Ishikawa (cell line): ENCODE measurements at regions not wholly inside any gene's neighbourhood (a gene's known extent, or its start where the extent isn't known, plus 50 kb on each side); places are given as distances from the start of the nearest gene placed in this dataset.

Experiments
- CEBPB ChIP-seq: IDR thresholded peaks from 2 replicates; pipeline ENCODE4 v1.6.1; 2012
- EP300 ChIP-seq: IDR thresholded peaks from 2 replicates; pipeline ENCODE4 v1.6.1; 2012; ENCODE audit warnings: borderline replicate concordance
- MAX ChIP-seq: IDR thresholded peaks from 2 replicates; pipeline ENCODE4 v1.6.1; 2012
- RAD21 ChIP-seq: IDR thresholded peaks from 2 replicates; pipeline ENCODE4 v1.6.1; 2012; ENCODE audit warnings: low read depth
- REST ChIP-seq: IDR thresholded peaks from 2 replicates; pipeline ENCODE4 v1.6.1; 2012; ENCODE audit warnings: low read depth, mild to moderate bottlenecking
- TAF1 ChIP-seq: IDR thresholded peaks from 2 replicates; pipeline ENCODE4 v1.6.1; 2012; ENCODE audit warnings: low read depth, mild to moderate bottlenecking
- YY1 ChIP-seq: IDR thresholded peaks from 2 replicates; pipeline ENCODE4 v1.6.1; 2012; ENCODE audit warnings: low read depth

- TF ChIP-seq RAD21 (no peak), CEBPB (no peak), YY1 (no peak), EP300 (no peak), TAF1 (no peak), REST (no peak), MAX (no peak)
Observed at GRCh38 chr10:63910806-63911205, 389.6 kb downstream of the REEP3 start.
